K562 (cell line): ENCODE measurements at regions not wholly inside any gene's neighbourhood (a gene's known extent, or its start where the extent isn't known, plus 50 kb on each side); places are given as distances from the start of the nearest gene placed in this dataset.

Source experiments
- CEBPB ChIP-seq: fragments of 450-650 bp; IDR thresholded peaks from 2 replicates; pipeline ENCODE4 v1.6.1; 2016; ENCODE audit warnings: missing genetic modification characterization, missing compliant biosample characterization
- CEBPG ChIP-seq, 3 experiments: fragments of 200-800 bp in 1 of 3; sonication (Bioruptor generic) in 1 of 3; sonication (generic) in 1 of 3; formaldehyde crosslinking in 1 of 3; IDR thresholded peaks in 2 of 3; conservative IDR thresholded peaks in 1 of 3; 2 replicates each; pipeline versions ENCODE4 v1.6.1 to v1.8.0; 2016 to 2022; ENCODE audit warnings: missing compliant biosample characterization in 2 of 3, missing genetic modification characterization in 2 of 3, mild to moderate bottlenecking in 1 of 3, missing genetic modification reagents in 1 of 3
- JUNB ChIP-seq: fragments of 450-650 bp; formaldehyde crosslinking; conservative IDR thresholded peaks from 2 replicates; pipeline ENCODE4 v1.4.0; 2020; ENCODE audit warnings: mild to moderate bottlenecking
- KAT2B ChIP-seq: IDR thresholded peaks from one replicate; pipeline ENCODE4 v1.6.1; 2012; ENCODE audit warnings: low read depth, mild to moderate bottlenecking, control low read depth, inconsistent platforms, low read length, moderate library complexity
- NFE2L1 ChIP-seq: fragments of 450-650 bp; IDR thresholded peaks from 2 replicates; pipeline ENCODE4 v1.6.1; 2016; ENCODE audit warnings: missing genetic modification characterization, low read depth, mild to moderate bottlenecking, missing compliant biosample characterization, moderate library complexity, borderline replicate concordance
- POLR2G ChIP-seq: fragments of 200-400 bp; formaldehyde crosslinking; IDR thresholded peaks from 2 replicates; pipeline ENCODE4 v1.6.1; 2017; ENCODE audit warnings: low read depth, mild to moderate bottlenecking, antibody characterized with exemption, low read length, moderate library complexity
- POLR3A ChIP-seq: IDR thresholded peaks from 2 replicates; pipeline ENCODE4 v1.6.1; 2011; ENCODE audit warnings: borderline replicate concordance, mild to moderate bottlenecking, moderate library complexity; ENCODE audit not compliant: insufficient read length, insufficient read depth; ENCODE audit errors: extremely low read depth
- ZBTB8A ChIP-seq: fragments of 450-650 bp; IDR thresholded peaks from 2 replicates; pipeline ENCODE4 v1.6.1; 2018; ENCODE audit warnings: mild to moderate bottlenecking, moderate library complexity; ENCODE audit not compliant: partially characterized antibody
- ZFP1 ChIP-seq: fragments of 450-650 bp; formaldehyde crosslinking; IDR thresholded peaks from 2 replicates; pipeline ENCODE4 v1.4.0; 2020; ENCODE audit warnings: mild to moderate bottlenecking, mixed read lengths
- ZNF174 ChIP-seq: fragments of 250-450 bp; sonication (Bioruptor Pico); IDR thresholded peaks from 2 replicates; pipeline ENCODE4 v1.4.0; 2020; ENCODE audit warnings: mild to moderate bottlenecking
- ZNF212 ChIP-seq: fragments of 450-650 bp; formaldehyde crosslinking; IDR thresholded peaks from 2 replicates; pipeline ENCODE4 v1.4.0; 2020; ENCODE audit warnings: mild to moderate bottlenecking
- TF ChIP-seq, protein P1 (sequence below): fragments of 250-450 bp; sonication (Bioruptor Pico); IDR thresholded peaks from 2 replicates; pipeline ENCODE4 v1.5.0; 2021
- TF ChIP-seq, protein P2 (sequence below), 3 experiments: fragments of 200-800 bp in 1 of 3; fragments of 250-450 bp in 1 of 3; fragments of 450-650 bp in 1 of 3; sonication (Bioruptor Pico) in 1 of 3; sonication (Bioruptor generic) in 1 of 3; formaldehyde crosslinking in 1 of 3; IDR thresholded peaks; 2 replicates each; pipeline versions ENCODE4 v1.6.1 to v1.8.0; 2016 to 2022; ENCODE audit warnings: mild to moderate bottlenecking in 2 of 3, missing genetic modification characterization in 2 of 3, missing compliant biosample characterization in 1 of 3, moderate library complexity in 1 of 3
- TF ChIP-seq, protein P3 (sequence below): fragments of 450-650 bp; IDR thresholded peaks from 2 replicates; pipeline ENCODE4 v1.6.1; 2016; ENCODE audit warnings: low read depth

DNA sequence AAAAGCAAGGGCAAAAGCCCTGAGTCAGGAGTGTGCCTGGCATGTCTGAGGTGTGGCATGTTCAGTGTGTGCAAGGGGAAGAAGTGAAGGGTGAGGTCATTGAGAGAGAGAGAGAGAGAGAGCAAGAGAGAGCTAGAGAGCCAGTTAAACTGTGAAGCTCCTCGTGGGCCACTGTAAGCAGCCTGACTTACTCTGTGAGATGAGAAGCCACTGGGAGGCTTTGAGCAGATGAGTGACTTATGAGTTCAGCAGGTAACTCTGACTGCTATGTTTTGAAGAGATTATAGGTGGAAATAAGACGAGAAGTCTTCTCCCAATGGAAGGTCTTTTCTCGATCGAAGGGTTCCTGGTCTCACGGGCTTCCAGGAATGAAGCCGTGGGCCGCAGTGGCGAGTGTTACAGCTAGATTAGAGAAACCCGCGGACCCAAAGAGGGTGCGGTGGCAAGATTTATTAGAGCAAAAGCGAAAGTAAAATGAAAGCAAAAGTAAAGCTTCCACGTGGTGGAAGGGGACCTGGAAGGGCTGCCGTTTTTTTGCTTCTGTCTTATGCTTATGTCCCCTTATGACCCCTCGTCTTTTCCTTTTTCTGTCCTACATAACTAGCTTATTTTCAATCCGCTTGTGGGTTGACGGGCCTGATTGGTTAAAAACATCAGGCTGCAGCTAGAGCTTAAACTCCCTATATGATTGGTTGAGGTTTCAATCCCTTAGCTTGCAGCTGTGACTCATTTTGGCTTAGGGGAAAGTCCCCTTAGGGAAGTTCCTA lies 323.1 kb upstream of the FAM78B start (continued):
- TF ChIP-seq NFE2L1 (tag): no peak
- no peak for TF ChIP-seq ZNF174
- TF ChIP-seq, protein P1, sequence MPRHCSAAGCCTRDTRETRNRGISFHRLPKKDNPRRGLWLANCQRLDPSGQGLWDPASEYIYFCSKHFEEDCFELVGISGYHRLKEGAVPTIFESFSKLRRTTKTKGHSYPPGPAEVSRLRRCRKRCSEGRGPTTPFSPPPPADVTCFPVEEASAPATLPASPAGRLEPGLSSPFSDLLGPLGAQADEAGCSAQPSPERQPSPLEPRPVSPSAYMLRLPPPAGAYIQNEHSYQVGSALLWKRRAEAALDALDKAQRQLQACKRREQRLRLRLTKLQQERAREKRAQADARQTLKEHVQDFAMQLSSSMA (CRISPR knock-in tag): no peak
- TF ChIP-seq KAT2B: no peak
- no peak for TF ChIP-seq ZBTB8A
- TF ChIP-seq ZNF212 (CRISPR knock-in tag): no peak; the same call in 1 of the 2 replicates
- TF ChIP-seq POLR3A: no peak
- TF ChIP-seq JUNB (CRISPR knock-in tag): no peak
- no peak for TF ChIP-seq CEBPG (CRISPR knock-in tag; IDR thresholded peaks at IDR 0.05)
- TF ChIP-seq CEBPG (tag; conservative IDR thresholded peaks at IDR 0.05 in 1 of 2, IDR thresholded peaks at IDR 0.05 in 1 of 2): no peak
- no peak for TF ChIP-seq CEBPB (tag)
- TF ChIP-seq, protein P2, sequence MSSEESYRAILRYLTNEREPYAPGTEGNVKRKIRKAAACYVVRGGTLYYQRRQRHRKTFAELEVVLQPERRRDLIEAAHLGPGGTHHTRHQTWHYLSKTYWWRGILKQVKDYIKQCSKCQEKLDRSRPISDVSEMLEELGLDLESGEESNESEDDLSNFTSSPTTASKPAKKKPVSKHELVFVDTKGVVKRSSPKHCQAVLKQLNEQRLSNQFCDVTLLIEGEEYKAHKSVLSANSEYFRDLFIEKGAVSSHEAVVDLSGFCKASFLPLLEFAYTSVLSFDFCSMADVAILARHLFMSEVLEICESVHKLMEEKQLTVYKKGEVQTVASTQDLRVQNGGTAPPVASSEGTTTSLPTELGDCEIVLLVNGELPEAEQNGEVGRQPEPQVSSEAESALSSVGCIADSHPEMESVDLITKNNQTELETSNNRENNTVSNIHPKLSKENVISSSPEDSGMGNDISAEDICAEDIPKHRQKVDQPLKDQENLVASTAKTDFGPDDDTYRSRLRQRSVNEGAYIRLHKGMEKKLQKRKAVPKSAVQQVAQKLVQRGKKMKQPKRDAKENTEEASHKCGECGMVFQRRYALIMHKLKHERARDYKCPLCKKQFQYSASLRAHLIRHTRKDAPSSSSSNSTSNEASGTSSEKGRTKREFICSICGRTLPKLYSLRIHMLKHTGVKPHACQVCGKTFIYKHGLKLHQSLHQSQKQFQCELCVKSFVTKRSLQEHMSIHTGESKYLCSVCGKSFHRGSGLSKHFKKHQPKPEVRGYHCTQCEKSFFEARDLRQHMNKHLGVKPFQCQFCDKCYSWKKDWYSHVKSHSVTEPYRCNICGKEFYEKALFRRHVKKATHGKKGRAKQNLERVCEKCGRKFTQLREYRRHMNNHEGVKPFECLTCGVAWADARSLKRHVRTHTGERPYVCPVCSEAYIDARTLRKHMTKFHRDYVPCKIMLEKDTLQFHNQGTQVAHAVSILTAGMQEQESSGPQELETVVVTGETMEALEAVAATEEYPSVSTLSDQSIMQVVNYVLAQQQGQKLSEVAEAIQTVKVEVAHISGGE (CRISPR knock-in tag; IDR thresholded peaks at IDR 0.05): 0 out of 6 replicates have a peak, but pooled peaks of 1 of the 3 experiments have one; percentile 6
- no peak for TF ChIP-seq POLR2G
- TF ChIP-seq, protein P3, sequence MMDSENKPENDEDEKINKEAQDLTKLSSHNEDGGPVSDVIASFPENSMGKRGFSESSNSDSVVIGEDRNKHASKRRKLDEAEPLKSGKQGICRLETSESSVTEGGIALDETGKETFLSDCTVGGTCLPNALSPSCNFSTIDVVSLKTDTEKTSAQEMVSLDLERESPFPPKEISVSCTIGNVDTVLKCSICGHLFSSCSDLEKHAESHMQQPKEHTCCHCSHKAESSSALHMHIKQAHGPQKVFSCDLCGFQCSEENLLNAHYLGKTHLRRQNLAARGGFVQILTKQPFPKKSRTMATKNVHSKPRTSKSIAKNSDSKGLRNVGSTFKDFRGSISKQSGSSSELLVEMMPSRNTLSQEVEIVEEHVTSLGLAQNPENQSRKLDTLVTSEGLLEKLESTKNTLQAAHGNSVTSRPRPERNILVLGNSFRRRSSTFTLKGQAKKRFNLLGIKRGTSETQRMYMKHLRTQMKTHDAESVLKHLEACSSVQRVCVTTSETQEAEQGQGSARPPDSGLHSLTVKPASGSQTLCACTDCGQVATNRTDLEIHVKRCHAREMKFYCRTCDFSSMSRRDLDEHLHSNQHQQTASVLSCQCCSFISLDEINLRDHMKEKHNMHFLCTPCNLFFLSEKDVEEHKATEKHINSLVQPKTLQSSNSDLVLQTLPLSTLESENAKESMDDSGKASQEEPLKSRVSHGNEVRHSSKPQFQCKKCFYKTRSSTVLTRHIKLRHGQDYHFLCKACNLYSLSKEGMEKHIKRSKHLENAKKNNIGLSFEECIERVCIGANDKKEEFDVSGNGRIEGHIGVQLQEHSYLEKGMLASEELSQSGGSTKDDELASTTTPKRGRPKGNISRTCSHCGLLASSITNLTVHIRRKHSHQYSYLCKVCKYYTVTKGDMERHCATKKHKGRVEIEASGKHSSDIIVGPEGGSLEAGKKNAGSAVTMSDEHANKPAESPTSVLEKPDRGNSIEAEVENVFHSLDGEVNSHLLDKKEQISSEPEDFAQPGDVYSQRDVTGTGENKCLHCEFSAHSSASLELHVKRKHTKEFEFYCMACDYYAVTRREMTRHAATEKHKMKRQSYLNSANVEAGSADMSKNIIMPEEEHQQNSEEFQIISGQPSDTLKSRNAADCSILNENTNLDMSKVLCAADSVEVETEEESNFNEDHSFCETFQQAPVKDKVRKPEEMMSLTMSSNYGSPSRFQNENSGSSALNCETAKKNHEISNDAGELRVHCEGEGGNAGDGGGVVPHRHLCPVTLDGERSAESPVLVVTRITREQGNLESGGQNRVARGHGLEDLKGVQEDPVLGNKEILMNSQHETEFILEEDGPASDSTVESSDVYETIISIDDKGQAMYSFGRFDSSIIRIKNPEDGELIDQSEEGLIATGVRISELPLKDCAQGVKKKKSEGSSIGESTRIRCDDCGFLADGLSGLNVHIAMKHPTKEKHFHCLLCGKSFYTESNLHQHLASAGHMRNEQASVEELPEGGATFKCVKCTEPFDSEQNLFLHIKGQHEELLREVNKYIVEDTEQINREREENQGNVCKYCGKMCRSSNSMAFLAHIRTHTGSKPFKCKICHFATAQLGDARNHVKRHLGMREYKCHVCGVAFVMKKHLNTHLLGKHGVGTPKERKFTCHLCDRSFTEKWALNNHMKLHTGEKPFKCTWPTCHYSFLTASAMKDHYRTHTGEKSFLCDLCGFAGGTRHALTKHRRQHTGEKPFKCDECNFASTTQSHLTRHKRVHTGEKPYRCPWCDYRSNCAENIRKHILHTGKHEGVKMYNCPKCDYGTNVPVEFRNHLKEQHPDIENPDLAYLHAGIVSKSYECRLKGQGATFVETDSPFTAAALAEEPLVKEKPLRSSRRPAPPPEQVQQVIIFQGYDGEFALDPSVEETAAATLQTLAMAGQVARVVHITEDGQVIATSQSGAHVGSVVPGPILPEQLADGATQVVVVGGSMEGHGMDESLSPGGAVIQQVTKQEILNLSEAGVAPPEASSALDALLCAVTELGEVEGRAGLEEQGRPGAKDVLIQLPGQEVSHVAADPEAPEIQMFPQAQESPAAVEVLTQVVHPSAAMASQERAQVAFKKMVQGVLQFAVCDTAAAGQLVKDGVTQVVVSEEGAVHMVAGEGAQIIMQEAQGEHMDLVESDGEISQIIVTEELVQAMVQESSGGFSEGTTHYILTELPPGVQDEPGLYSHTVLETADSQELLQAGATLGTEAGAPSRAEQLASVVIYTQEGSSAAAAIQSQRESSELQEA: peak; percentile 74
- TF ChIP-seq ZFP1 (CRISPR knock-in tag): no peak
